HEK293 (cell line): ENCODE measurements at regions not wholly inside any gene's neighbourhood (a gene's known extent, or its start where the extent isn't known, plus 50 kb on each side); places are given as distances from the start of the nearest gene placed in this dataset.
A peak's percentile ranks its signal among the peaks of the same experiment; 100 is the strongest.

Experiments
- CTCF ChIA-PET: fragments of 350-600 bp; formaldehyde crosslinking; extraction: SDS; loops from one replicate; lab custom pipeline; 2021; ENCODE audit warnings: antibody characterized with exemption; lab: Yijun Ruan, JAX
- POLR2A ChIA-PET: fragments of 300-600 bp; formaldehyde crosslinking; extraction: SDS; loops from one replicate; lab custom pipeline; 2020; ENCODE audit warnings: antibody characterized with exemption, inconsistent platforms; lab: Yijun Ruan, JAX
- H3K27ac ChIP-seq: fragments of 200-500 bp; sonication (Bioruptor generic); 2 replicates; pipeline ENCODE4 v1.5.1; 2014; ENCODE audit warnings: low read depth, low read length, control low read depth, inconsistent platforms; ENCODE audit errors: extremely low read depth
- H3K36me3 ChIP-seq, 2 experiments: fragments of 200-500 bp in 1 of 2; sonication (Bioruptor generic) in 1 of 2; 1 replicate in 1 of 2; 2 replicates in 1 of 2; pipeline ENCODE4 v1.5.1; 2014 to 2017; ENCODE audit warnings: inconsistent platforms in 2 of 2, low read length in 2 of 2; ENCODE audit not compliant: control insufficient read depth in 2 of 2, insufficient read depth in 1 of 2
- H3K4me1 ChIP-seq: fragments of 200-500 bp; sonication (Bioruptor generic); 2 replicates; pipeline ENCODE4 v1.5.1; 2014; ENCODE audit warnings: mild to moderate bottlenecking, low read length, inconsistent platforms; ENCODE audit not compliant: control insufficient read depth, insufficient read depth
- H3K4me3 ChIP-seq: 2 replicates; pipeline ENCODE4 v1.5.1; 2011; ENCODE audit warnings: low read depth, mild to moderate bottlenecking, control low read depth, low read length, moderate library complexity
- H3K9me3 ChIP-seq: fragments of 200-500 bp; sonication (Bioruptor generic); 2 replicates; pipeline ENCODE4 v1.5.1; 2014; ENCODE audit warnings: low read depth, low read length, inconsistent platforms; ENCODE audit not compliant: control insufficient read depth, insufficient read depth
- REST ChIP-seq: fragments of 450-650 bp; formaldehyde crosslinking; IDR thresholded peaks from 2 replicates; pipeline ENCODE4 v1.5.1; 2016; ENCODE audit warnings: missing biosample characterization, missing genetic modification characterization
- TCF7L2 ChIP-seq: IDR thresholded peaks from 2 replicates; pipeline ENCODE4 v1.6.1; 2011; ENCODE audit warnings: low read depth, mild to moderate bottlenecking, inconsistent platforms, low read length, moderate library complexity, borderline replicate concordance
- TRIM28 ChIP-seq: IDR thresholded peaks from 2 replicates; pipeline ENCODE4 v1.6.1; 2011; ENCODE audit warnings: low read length, control low read depth, borderline replicate concordance
- ZBTB49 ChIP-seq: fragments of 450-650 bp; formaldehyde crosslinking; IDR thresholded peaks from 2 replicates; pipeline ENCODE4 v1.5.1; 2016; ENCODE audit warnings: missing biosample characterization, missing genetic modification characterization, low read depth
- ZNF335 ChIP-seq: fragments of 450-650 bp; formaldehyde crosslinking; conservative IDR thresholded peaks from 2 replicates; pipeline ENCODE4 v1.5.1; 2016; ENCODE audit warnings: missing biosample characterization, missing genetic modification characterization
- ZNF580 ChIP-seq: fragments of 450-650 bp; formaldehyde crosslinking; IDR thresholded peaks from 2 replicates; pipeline ENCODE4 v1.5.1; 2016; ENCODE audit warnings: missing biosample characterization, missing genetic modification characterization
- ZNF621 ChIP-seq: fragments of 450-650 bp; formaldehyde crosslinking; IDR thresholded peaks from 2 replicates; pipeline ENCODE4 v1.5.1; 2017; ENCODE audit warnings: missing biosample characterization, missing genetic modification characterization
- ZNF629 ChIP-seq: fragments of 450-650 bp; formaldehyde crosslinking; IDR thresholded peaks from 2 replicates; pipeline ENCODE4 v1.5.1; 2017; ENCODE audit warnings: missing biosample characterization, missing genetic modification characterization
- ZNF747 ChIP-seq: fragments of 450-650 bp; formaldehyde crosslinking; IDR thresholded peaks from 2 replicates; pipeline ENCODE4 v1.5.1; 2016; ENCODE audit warnings: missing biosample characterization, missing genetic modification characterization

- CTCF ChIA-PET, result interaction anchor here (0.6 to 3.6 kb wide), 5 partner anchors 12 to 291 kb away, joined by 3 to 44 read pairs (median 4); no protein-coding TSS in a partner anchor
- no peak overlapping the region for H3K27ac ChIP-seq
- H3K4me3 ChIP-seq, result no peak overlapping the region
- TF ChIP-seq ZBTB49 (tag by site-specific recombination) (no peak), ZNF335 (no peak), ZNF580 (no peak)
- H3K36me3 ChIP-seq, result no peaks in the 10 kb centered on the region
- H3K4me1 ChIP-seq, result peaks cover 3% of the 10 kb centered on the region
- POLR2A ChIA-PET, result no interaction called here
- H3K9me3 ChIP-seq, result no peaks in the 10 kb centered on the region
Measured at GRCh38 chr11:122214080-122214479, 98.1 kb upstream of the BLID start.

- ChIA-PET POLR2A (no interaction called here), CTCF (interaction anchor here (1.0 to 3.6 kb wide), 4 partner anchors 11 to 292 kb away, joined by 3 to 44 read pairs (median 8); no protein-coding TSS in a partner anchor)
- Histone ChIP-seq H3K4me3 (no peak overlapping the region), H3K9me3 (no peaks in the 10 kb centered on the region), H3K36me3 (no peaks in the 10 kb centered on the region), H3K27ac (no peak overlapping the region), H3K4me1 (peaks cover 3% of the 10 kb centered on the region)
- TF ChIP-seq REST (tag by site-specific recombination) (0 out of 2 replicates have a peak, but pooled peaks have one; percentile 24), ZNF747 (tag by site-specific recombination) (no peak)
Measured at GRCh38 chr11:122213171-122213570, 97.2 kb upstream of the BLID start.

- TF ChIP-seq ZNF629 (tag by site-specific recombination), result 0 out of 2 replicates have a peak, but pooled peaks have one; percentile 11
- TF ChIP-seq TCF7L2, result peak; percentile 70; the same call in 1 of the 2 replicates
- no peak for TF ChIP-seq ZNF621
- TF ChIP-seq TRIM28, result 0 out of 2 replicates have a peak, but pooled peaks have one; percentile 44
- Histone ChIP-seq H3K9me3 (no peaks in the 10 kb centered on the region), H3K36me3 (no peaks in the 10 kb centered on the region), H3K27ac (no peak overlapping the region; the same call in 1 of the 2 replicates), H3K4me1 (peaks cover 14% of the 10 kb centered on the region), H3K4me3 (no peak overlapping the region)
- ChIA-PET POLR2A (no interaction called here), CTCF (interaction anchor here (0.7 to 1.4 kb wide), 4 partner anchors 102 to 296 kb away, joined by 3 to 5 read pairs (median 4); no protein-coding TSS in a partner anchor)
Measured at GRCh38 chr11:122210367-122210997, 94.5 kb upstream of the BLID start.
